Gastrocnemius medialis (tissue), 4 donors: ENCODE measurements at regions not wholly inside any gene's neighbourhood (a gene's known extent, or its start where the extent isn't known, plus 50 kb on each side); places are given as distances from the start of the nearest gene placed in this dataset.

Experiments used
- ATAC-seq, 2 donors: fragments of 150-250 bp; one replicate each; pipeline ENCODE4 v1.9.1; 2016
- DNase-seq, 2 donors: peaks; one replicate each; pipeline ENCODE4 v3.0.0-alpha.2; 2019
- H3K27ac ChIP-seq, 4 donors: fragments of 200-600 bp; sonication (generic); 1 replicate in 1 of 4; 2 replicates in 3 of 4; pipeline ENCODE4 v1.5.1; 2016 to 2018; ENCODE audit warnings: mild to moderate bottlenecking in 2 of 4, moderate library complexity in 1 of 4
- H3K27me3 ChIP-seq, 3 donors: fragments of 200-600 bp; sonication (generic) in 2 of 3; 1 replicate in 1 of 3; 2 replicates in 2 of 3; pipeline versions ENCODE4 v1.5.1 to v1.6.0; 2016 to 2019; ENCODE audit warnings: mild to moderate bottlenecking in 1 of 3, moderate library complexity in 1 of 3
- H3K36me3 ChIP-seq, 2 donors: fragments of 200-600 bp; sonication (generic) in 1 of 2; one replicate each; pipeline ENCODE4 v1.5.1; 2017 to 2018
- H3K4me1 ChIP-seq, 2 donors: fragments of 200-600 bp; sonication (generic) in 1 of 2; one replicate each; pipeline ENCODE4 v1.5.1; 2016 to 2017; ENCODE audit warnings: mild to moderate bottlenecking in 2 of 2
- H3K4me3 ChIP-seq, 4 donors: fragments of 200-600 bp; sonication (generic) in 3 of 4; 1 replicate in 1 of 4; 2 replicates in 3 of 4; pipeline ENCODE4 v1.5.1; 2016 to 2019; ENCODE audit warnings: mild to moderate bottlenecking in 2 of 4
- H3K9me3 ChIP-seq, 3 donors: fragments of 200-600 bp; sonication (generic) in 2 of 3; 1 replicate in 1 of 3; 2 replicates in 2 of 3; pipeline ENCODE4 v1.5.1; 2016 to 2019
- CTCF ChIP-seq, 5 experiments: fragments of 450-650 bp in 3 of 5; fragments of 200-600 bp in 2 of 5; sonication (generic) in 2 of 5; IDR thresholded peaks in 4 of 5; conservative IDR thresholded peaks in 1 of 5; 1 replicate in 4 of 5; 2 replicates in 1 of 5; pipeline ENCODE4 v1.5.1; 2016 to 2019; ENCODE audit warnings: antibody characterized with exemption in 5 of 5, mild to moderate bottlenecking in 3 of 5, moderate library complexity in 3 of 5
- POLR2A ChIP-seq, 2 donors: fragments of 450-650 bp; IDR thresholded peaks; one replicate each; pipeline ENCODE4 v1.6.1; 2017; ENCODE audit warnings: antibody characterized with exemption in 2 of 2, mild to moderate bottlenecking in 2 of 2, moderate library complexity in 2 of 2
- in situ Hi-C, 4 donors: fragments of 200-750 bp; cut with MboI; loops; one replicate each; pipeline versions ENCODE4 v1.15.0 to v1.8.0; 2017; ENCODE audit warnings: low sequenced_read_pairs in 4 of 4
- intact Hi-C: fragments of 100-400 bp; cut with DNase I; formaldehyde crosslinking; loops from one replicate; pipeline ENCODE4 v1.15.1; 2023; ENCODE audit warnings: low total_unique reads

GRCh38 chr3:64919934-64920333 is 232.1 kb upstream of the ADAMTS9 start:
- Histone ChIP-seq H3K27me3 (no peaks in the 10 kb centered on the region), H3K27ac (no peak overlapping the region), H3K4me1 (peaks cover 8 to 14% of the 10 kb centered on the region in 2 donors), H3K36me3 (no peaks in the 10 kb centered on the region), H3K9me3 (no peaks in the 10 kb centered on the region), H3K4me3 (no peak overlapping the region)
- intact Hi-C loops: no loop called here
- no peak for DNase-seq
- ATAC-seq: no peak
- in situ Hi-C loops: no loop called here
- no peak for TF ChIP-seq CTCF (IDR thresholded peaks at IDR 0.05 in 4 of 5, conservative IDR thresholded peaks at IDR 0.05 in 1 of 5)
- no peak for TF ChIP-seq POLR2A (IDR thresholded peaks at IDR 0.05)

- in situ Hi-C loops: no loop called here
- no peaks in the 10 kb centered on the region for H3K36me3 ChIP-seq
- TF ChIP-seq POLR2A (IDR thresholded peaks at IDR 0.05) (no peak), CTCF (IDR thresholded peaks at IDR 0.05 in 4 of 5, conservative IDR thresholded peaks at IDR 0.05 in 1 of 5) (no peak)
Observed at GRCh38 chr3:64918989-64919388, 231.2 kb upstream of the ADAMTS9 start.

GRCh38 chr3:64917914-64918453 is 230.2 kb upstream of the ADAMTS9 start:
- Histone ChIP-seq H3K4me1 (peaks cover 8 to 17% of the 10 kb centered on the region in 2 donors), H3K9me3 (no peaks in the 10 kb centered on the region), H3K36me3 (no peaks in the 10 kb centered on the region), H3K4me3 (no peak overlapping the region), H3K27ac (peak overlapping the region in 2 of 4 donors; percentile 25 to 50), H3K27me3 (no peaks in the 10 kb centered on the region)
- DNase-seq (no peak), ATAC-seq (no peak)
- in situ Hi-C loops (no loop called here), intact Hi-C loops (no loop called here)
- TF ChIP-seq POLR2A (IDR thresholded peaks at IDR 0.05) (no peak), CTCF (IDR thresholded peaks at IDR 0.05 in 4 of 5, conservative IDR thresholded peaks at IDR 0.05 in 1 of 5) (no peak)

More at GRCh38 chr3:64918989-64919388, 231.2 kb upstream of the ADAMTS9 start:
- intact Hi-C loops: no loop called here
- Histone ChIP-seq H3K4me3 (no peak overlapping the region), H3K27me3 (no peaks in the 10 kb centered on the region), H3K27ac (no peak overlapping the region), H3K9me3 (no peaks in the 10 kb centered on the region), H3K4me1 (peaks cover 8 to 14% of the 10 kb centered on the region in 2 donors)
- no peak for DNase-seq
- ATAC-seq: no peak

GRCh38 chr3:64916937-64917336 is 229.1 kb upstream of the ADAMTS9 start:
- no peaks in the 10 kb centered on the region for H3K27me3 ChIP-seq
- intact Hi-C loops (no loop called here), in situ Hi-C loops (no loop called here)
- H3K9me3 ChIP-seq: no peaks in the 10 kb centered on the region
- H3K4me1 ChIP-seq: peaks cover 11 to 12% of the 10 kb centered on the region in 2 donors
- peak overlapping the region in 3 of 4 donors; percentile 13 to 50 (median 44) for H3K27ac ChIP-seq
- no peaks in the 10 kb centered on the region for H3K36me3 ChIP-seq
- no peak overlapping the region for H3K4me3 ChIP-seq
- no peak for ATAC-seq
- no peak for DNase-seq
- no peak for TF ChIP-seq POLR2A (IDR thresholded peaks at IDR 0.05)
- no peak for TF ChIP-seq CTCF (IDR thresholded peaks at IDR 0.05 in 4 of 5, conservative IDR thresholded peaks at IDR 0.05 in 1 of 5)
